Tibial artery (tissue), 4 donors: ENCODE measurements at regions not wholly inside any gene's neighbourhood (a gene's known extent, or its start where the extent isn't known, plus 50 kb on each side); places are given as distances from the start of the nearest gene placed in this dataset.

ENCODE experiments used
- DNase-seq, 2 donors: peaks; one replicate each; pipeline ENCODE4 v3.0.0-alpha.2; 2019
- H3K27ac ChIP-seq, 2 donors: fragments of 200-600 bp; sonication (generic) in 1 of 2; 1 replicate in 1 of 2; 2 replicates in 1 of 2; pipeline ENCODE4 v1.5.1; 2018 to 2019; ENCODE audit warnings: mild to moderate bottlenecking in 1 of 2
- H3K27me3 ChIP-seq, 2 donors: fragments of 200-600 bp; sonication (generic) in 1 of 2; one replicate each; pipeline versions ENCODE4 v1.5.1 to v1.6.0; 2016 to 2019
- H3K36me3 ChIP-seq, 3 donors: fragments of 200-600 bp; sonication (generic) in 2 of 3; one replicate each; pipeline ENCODE4 v1.5.1; 2016 to 2019; ENCODE audit warnings: mild to moderate bottlenecking in 2 of 3
- H3K4me1 ChIP-seq, 4 donors: fragments of 200-600 bp; sonication (generic) in 2 of 4; 1 replicate in 3 of 4; 2 replicates in 1 of 4; pipeline ENCODE4 v1.5.1; 2016 to 2019
- H3K4me3 ChIP-seq, 2 donors: fragments of 200-600 bp; sonication (generic) in 1 of 2; 1 replicate in 1 of 2; 2 replicates in 1 of 2; pipeline ENCODE4 v1.5.1; 2018 to 2019; ENCODE audit warnings: mild to moderate bottlenecking in 2 of 2
- H3K9me3 ChIP-seq, 3 donors: fragments of 200-600 bp; sonication (generic) in 1 of 3; one replicate each; pipeline ENCODE4 v1.5.1; 2016 to 2019
- CTCF ChIP-seq, 2 experiments: fragments of 200-600 bp in 1 of 2; fragments of 450-650 bp in 1 of 2; IDR thresholded peaks; one replicate each; pipeline ENCODE4 v1.5.1; 2017 to 2019; ENCODE audit warnings: antibody characterized with exemption in 2 of 2, mild to moderate bottlenecking in 1 of 2, moderate library complexity in 1 of 2
- intact Hi-C: fragments of 100-400 bp; cut with DNase I; formaldehyde crosslinking; loops from one replicate; pipeline ENCODE4 v1.15.0; 2023; ENCODE audit warnings: low total_unique reads

- DNase-seq = no peak
- no peaks in the 10 kb centered on the region for H3K27me3 ChIP-seq
- no peak overlapping the region for H3K4me3 ChIP-seq
- no peaks in the 10 kb centered on the region for H3K9me3 ChIP-seq
- no peak for TF ChIP-seq CTCF (IDR thresholded peaks at IDR 0.05)
- no peaks in the 10 kb centered on the region for H3K4me1 ChIP-seq
- intact Hi-C loops = no loop called here
- H3K36me3 ChIP-seq = no peaks in the 10 kb centered on the region
- no peak overlapping the region for H3K27ac ChIP-seq
Observed at GRCh38 chr1:98280049-98280448, 359.2 kb upstream of the DPYD start.

GRCh38 chr1:98278055-98278454 is 357.2 kb upstream of the DPYD start:
- Histone ChIP-seq H3K4me1 (no peaks in the 10 kb centered on the region), H3K9me3 (no peaks in the 10 kb centered on the region), H3K27me3 (no peaks in the 10 kb centered on the region), H3K27ac (no peak overlapping the region), H3K36me3 (no peaks in the 10 kb centered on the region), H3K4me3 (no peak overlapping the region)
- TF ChIP-seq CTCF (IDR thresholded peaks at IDR 0.05) = no peak
- no peak for DNase-seq
- intact Hi-C loops = no loop called here

GRCh38 chr1:98277118-98277517 is 356.3 kb upstream of the DPYD start:
- Histone ChIP-seq H3K27ac (peak overlapping the region in 1 of 2 donors; percentile 11), H3K4me1 (no peaks in the 10 kb centered on the region), H3K27me3 (no peaks in the 10 kb centered on the region), H3K9me3 (no peaks in the 10 kb centered on the region), H3K36me3 (no peaks in the 10 kb centered on the region), H3K4me3 (no peak overlapping the region)
- intact Hi-C loops = no loop called here
- no peak for DNase-seq
- TF ChIP-seq CTCF (IDR thresholded peaks at IDR 0.05) = no peak

GRCh38 chr1:98276514-98276913 is 355.7 kb upstream of the DPYD start:
- H3K9me3 ChIP-seq = no peaks in the 10 kb centered on the region
- H3K4me1 ChIP-seq = no peaks in the 10 kb centered on the region
- H3K27ac ChIP-seq = no peak overlapping the region
- no peak for TF ChIP-seq CTCF (IDR thresholded peaks at IDR 0.05)
- no peaks in the 10 kb centered on the region for H3K36me3 ChIP-seq
- no peak overlapping the region for H3K4me3 ChIP-seq
- DNase-seq = no peak
- H3K27me3 ChIP-seq = no peaks in the 10 kb centered on the region
- intact Hi-C loops = no loop called here

GRCh38 chr1:98268316-98268715 is 347.5 kb upstream of the DPYD start:
- intact Hi-C loops = no loop called here
- DNase-seq = no peak
- Histone ChIP-seq H3K9me3 (no peaks in the 10 kb centered on the region), H3K27me3 (no peaks in the 10 kb centered on the region), H3K4me1 (no peaks in the 10 kb centered on the region), H3K27ac (no peak overlapping the region), H3K36me3 (no peaks in the 10 kb centered on the region), H3K4me3 (no peak overlapping the region)
- no peak for TF ChIP-seq CTCF (IDR thresholded peaks at IDR 0.05)

GRCh38 chr1:98267423-98267822 is 346.6 kb upstream of the DPYD start:
- H3K27me3 ChIP-seq = no peaks in the 10 kb centered on the region
- H3K4me3 ChIP-seq = no peak overlapping the region
- intact Hi-C loops = no loop called here
- H3K9me3 ChIP-seq = no peaks in the 10 kb centered on the region
- H3K4me1 ChIP-seq = no peaks in the 10 kb centered on the region
- no peak for TF ChIP-seq CTCF (IDR thresholded peaks at IDR 0.05)
- DNase-seq = peak in 1 of 2 donors; percentile 28
- no peak overlapping the region for H3K27ac ChIP-seq
- no peaks in the 10 kb centered on the region for H3K36me3 ChIP-seq
